GM12865 (cell line): ENCODE measurements at regions not wholly inside any gene's neighbourhood (a gene's known extent, or its start where the extent isn't known, plus 50 kb on each side); places are given as distances from the start of the nearest gene placed in this dataset.

Experiments
- DNase-seq: peaks from one replicate; pipeline ENCODE4 v3.0.0; 2010; ENCODE audit warnings: low read depth
- H3K4me3 ChIP-seq: 2 replicates; pipeline ENCODE4 v1.5.1; 2011; ENCODE audit warnings: mild to moderate bottlenecking, low read depth, low read length, control low read depth
- CTCF ChIP-seq: IDR thresholded peaks from 2 replicates; pipeline ENCODE4 v1.5.1; 2011; ENCODE audit warnings: low read length, control low read depth, low read depth, inconsistent platforms; ENCODE audit not compliant: insufficient read depth; ENCODE audit errors: missing control alignments

DNA sequence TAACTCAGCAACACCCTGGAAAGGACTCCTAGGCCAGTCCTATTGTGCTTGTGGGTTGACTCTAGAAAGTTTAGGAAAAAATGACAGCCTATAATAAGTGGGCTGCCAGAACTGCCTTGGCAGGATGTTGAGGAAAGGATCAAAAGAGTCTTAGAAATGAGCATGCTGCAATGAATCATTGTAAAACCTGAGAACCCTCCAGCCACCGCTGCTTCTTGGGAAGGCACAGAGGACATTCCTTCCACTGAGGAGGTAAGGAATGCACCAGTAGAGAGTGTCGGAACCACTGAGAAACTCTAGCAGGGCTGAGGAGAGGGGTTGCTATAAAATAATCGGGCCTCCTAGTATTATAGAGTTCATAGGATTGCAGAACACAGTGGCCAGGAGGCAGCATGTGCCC lies 146.7 kb upstream of the SMIM21 start:
- H3K4me3 ChIP-seq = no peak overlapping the region
- TF ChIP-seq CTCF = no peak
- DNase-seq = no peak

GRCh38 chr18:75563150-75563549 lies 135.6 kb upstream of the SMIM21 start:
- DNase-seq = no peak
- no peak for TF ChIP-seq CTCF

DNA sequence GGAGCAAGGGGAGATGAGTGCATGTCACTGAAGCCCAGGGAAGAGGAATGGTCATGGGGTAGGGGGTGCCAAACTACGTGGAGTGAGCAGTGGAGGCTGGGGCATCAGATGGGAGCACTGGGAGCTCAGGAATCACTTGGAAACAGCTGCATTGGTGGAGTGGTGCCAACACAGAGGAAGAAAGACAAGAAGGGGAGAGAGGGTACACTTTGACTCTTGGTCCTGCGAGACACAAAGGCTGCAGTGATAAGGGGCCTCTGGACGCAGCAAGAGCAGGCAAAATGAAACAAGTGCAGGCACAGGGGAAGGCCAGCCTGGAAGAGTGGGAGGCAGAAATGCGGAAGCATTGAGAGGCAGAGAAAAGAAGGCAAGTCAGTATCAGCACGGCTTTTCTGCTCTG lies 134.7 kb upstream of the SMIM21 start:
- no peak for TF ChIP-seq CTCF
- DNase-seq = no peak
- H3K4me3 ChIP-seq = no peak overlapping the region

More at GRCh38 chr18:75563150-75563549, 135.6 kb upstream of the SMIM21 start:
- H3K4me3 ChIP-seq = no peak overlapping the region

DNA sequence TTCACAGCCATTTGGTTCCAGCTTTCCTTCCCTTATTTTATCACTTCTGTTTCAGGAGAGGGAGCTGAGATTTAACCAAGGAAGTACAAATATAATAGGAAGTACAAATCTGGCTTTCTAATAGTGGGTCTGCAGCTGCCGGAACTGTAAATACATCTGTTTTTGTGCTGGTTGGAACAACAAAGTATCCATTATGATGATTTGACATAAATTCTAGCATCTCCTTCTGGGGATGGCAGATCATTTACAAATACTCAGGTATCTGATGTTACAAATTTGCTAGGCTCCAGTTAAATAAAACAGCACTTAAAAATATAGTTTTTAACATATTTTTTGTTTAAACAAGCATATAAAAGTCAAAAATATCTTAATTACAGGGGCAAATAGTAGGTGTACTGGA lies 131.3 kb upstream of the SMIM21 start:
- DNase-seq = no peak
- TF ChIP-seq CTCF = no peak
- H3K4me3 ChIP-seq = no peak overlapping the region

- TF ChIP-seq CTCF = no peak
- no peak for DNase-seq
- no peak overlapping the region for H3K4me3 ChIP-seq
Measured at GRCh38 chr18:75556841-75557240, 129.3 kb upstream of the SMIM21 start.

- no peak overlapping the region for H3K4me3 ChIP-seq
- DNase-seq = no peak
- no peak for TF ChIP-seq CTCF
Measured at GRCh38 chr18:75554644-75555185, 127.2 kb upstream of the SMIM21 start.

- H3K4me3 ChIP-seq = no peak overlapping the region
- no peak for DNase-seq
- TF ChIP-seq CTCF = no peak
Measured at GRCh38 chr18:75554176-75554575, 126.7 kb upstream of the SMIM21 start.
